NCI-H187 (cell line): ENCODE measurements at regions not wholly inside any gene's neighbourhood (a gene's known extent, or its start where the extent isn't known, plus 50 kb on each side); places are given as distances from the start of the nearest gene placed in this dataset.
A peak's percentile ranks its signal among the peaks of the same experiment; 100 is the strongest.

Experiments used
- DNase-seq, 2 experiments: peaks; one replicate each; lab custom pipeline; 2025; lab: John Stamatoyannopoulos, UW

- DNase-seq, result no peak
Measured at GRCh38 chr1:187443939-187444338, 615.2 kb downstream of the PLA2G4A start.

- DNase-seq, result no peak
Measured at GRCh38 chr1:187445066-187445465, 616.3 kb downstream of the PLA2G4A start.

- peak; percentile 16 to 24 for DNase-seq
Measured at GRCh38 chr1:187451238-187451637, 622.5 kb downstream of the PLA2G4A start.

GRCh38 chr1:187454010-187454409 is 625.3 kb downstream of the PLA2G4A start:
- no peak for DNase-seq

GRCh38 chr1:187456446-187456845 is 627.7 kb downstream of the PLA2G4A start:
- no peak for DNase-seq

GRCh38 chr1:187460093-187460492 is 631.3 kb downstream of the PLA2G4A start:
- DNase-seq, result no peak

- DNase-seq, result no peak
Measured at GRCh38 chr1:187464320-187464719, 635.6 kb downstream of the PLA2G4A start.

- no peak for DNase-seq
Measured at GRCh38 chr1:187465441-187465840, 636.7 kb downstream of the PLA2G4A start.

- no peak for DNase-seq
Measured at GRCh38 chr1:187469836-187470235, 641.1 kb downstream of the PLA2G4A start.

- DNase-seq, result no peak
Measured at GRCh38 chr1:187471555-187471954, 642.8 kb downstream of the PLA2G4A start.

- no peak for DNase-seq
Measured at GRCh38 chr1:187474336-187474735, 645.6 kb downstream of the PLA2G4A start.

GRCh38 chr1:187476671-187477070 is 647.9 kb downstream of the PLA2G4A start:
- no peak for DNase-seq

GRCh38 chr1:187477103-187477502 is 648.4 kb downstream of the PLA2G4A start:
- no peak for DNase-seq

GRCh38 chr1:187477535-187477934 is 648.8 kb downstream of the PLA2G4A start:
- no peak for DNase-seq

GRCh38 chr1:187481581-187482148 is 652.9 kb downstream of the PLA2G4A start:
- no peak for DNase-seq

- DNase-seq, result no peak
Measured at GRCh38 chr1:187490266-187490665, 661.5 kb downstream of the PLA2G4A start.

- no peak for DNase-seq
Measured at GRCh38 chr1:187491082-187491720, 662.5 kb downstream of the PLA2G4A start.

GRCh38 chr1:187498028-187498427 is 669.3 kb downstream of the PLA2G4A start:
- no peak for DNase-seq

- DNase-seq, result no peak
Measured at GRCh38 chr1:187504779-187505178, 676.0 kb downstream of the PLA2G4A start.

GRCh38 chr1:187509091-187509490 is 680.3 kb downstream of the PLA2G4A start:
- peak; percentile 30 to 36 for DNase-seq

GRCh38 chr1:187513190-187513589 is 684.4 kb downstream of the PLA2G4A start:
- DNase-seq, result no peak

- no peak for DNase-seq
Measured at GRCh38 chr1:187514110-187514509, 685.4 kb downstream of the PLA2G4A start.

- DNase-seq, result no peak
Measured at GRCh38 chr1:187516874-187517273, 688.1 kb downstream of the PLA2G4A start.

- DNase-seq, result no peak
Measured at GRCh38 chr1:187517546-187517945, 688.8 kb downstream of the PLA2G4A start.
